MCF 10A (cell line): ENCODE measurements at regions not wholly inside any gene's neighbourhood (a gene's known extent, or its start where the extent isn't known, plus 50 kb on each side); places are given as distances from the start of the nearest gene placed in this dataset.
A peak's percentile ranks its signal among the peaks of the same experiment; 100 is the strongest.

ENCODE experiments used
- BruUV-seq: library from RNA; stranded (reverse); fragments of 400-500 nt; replicated peaks from 2 replicates; lab custom pipeline; 2021; lab: Mats Ljungman, UMichigan
- CTCF ChIA-PET: fragments of 300-600 bp; sonication (Branson Sonifier 250); formaldehyde crosslinking; extraction: SDS; loops from one replicate; lab custom pipeline; 2021; ENCODE audit warnings: antibody characterized with exemption, inconsistent platforms; lab: Yijun Ruan, JAX
- POLR2A ChIA-PET: fragments of 300-600, 350-650 bp; sonication (Branson Sonifier 250); formaldehyde crosslinking; extraction: SDS; loops from one replicate; lab custom pipeline; 2020; ENCODE audit warnings: antibody characterized with exemption, inconsistent platforms; lab: Yijun Ruan, JAX
- DNase-seq: peaks from one replicate; pipeline ENCODE4 v3.0.0-alpha.2; 2018; ENCODE audit not compliant: unreplicated experiment
- H3K27ac Mint-ChIP-seq: one replicate; pipeline ENCODE4 v1.8.0; 2022; ENCODE audit warnings: mild to moderate bottlenecking, low read depth, mixed read lengths; ENCODE audit not compliant: unreplicated experiment
- H3K27me3 Mint-ChIP-seq: one replicate; pipeline ENCODE4 v1.8.0; 2022; ENCODE audit warnings: mixed read lengths; ENCODE audit not compliant: insufficient read depth, unreplicated experiment
- H3K36me3 Mint-ChIP-seq: one replicate; pipeline ENCODE4 v1.8.0; 2022; ENCODE audit warnings: mild to moderate bottlenecking, moderate library complexity, mixed read lengths; ENCODE audit not compliant: insufficient read depth, unreplicated experiment
- H3K4me1 Mint-ChIP-seq: one replicate; pipeline ENCODE4 v1.8.0; 2022; ENCODE audit warnings: mixed read lengths; ENCODE audit not compliant: insufficient read depth, unreplicated experiment
- H3K4me3 Mint-ChIP-seq: one replicate; pipeline ENCODE4 v1.8.0; 2022; ENCODE audit warnings: mild to moderate bottlenecking, moderate library complexity, mixed read lengths; ENCODE audit not compliant: unreplicated experiment
- H3K9me3 Mint-ChIP-seq: one replicate; pipeline ENCODE4 v1.8.0; 2022; ENCODE audit warnings: mixed read lengths; ENCODE audit not compliant: unreplicated experiment
- CTCF ChIP-seq: fragments of 200-600 bp; IDR thresholded peaks from one replicate; pipeline ENCODE4 v1.8.0; 2022; ENCODE audit warnings: antibody characterized with exemption, mild to moderate bottlenecking; ENCODE audit not compliant: unreplicated experiment
- intact Hi-C: fragments of 100-400 bp; cut with micrococcal nuclease; formaldehyde crosslinking; loops from 2 replicates; pipeline ENCODE4 v1.14.1; 2022

GRCh38 chr18:25830787-25831186, 259.6 kb downstream of the SS18 start:
- H3K27me3 Mint-ChIP-seq = no peaks in the 10 kb centered on the region
- no peak for TF ChIP-seq CTCF
- H3K4me1 Mint-ChIP-seq = peaks cover 13% of the 10 kb centered on the region
- ChIA-PET CTCF (interaction anchor here (0.5 to 1.6 kb wide), 4 partner anchors 12 to 790 kb away, joined by 3 read pairs; no protein-coding TSS in a partner anchor), POLR2A (no interaction called here)
- H3K4me3 Mint-ChIP-seq = no peak overlapping the region
- no peak overlapping the region for H3K27ac Mint-ChIP-seq
- DNase-seq = peak; percentile 40
- no peaks in the 10 kb centered on the region for H3K9me3 Mint-ChIP-seq
- no TSS peak for BruUV-seq
- intact Hi-C loops = no loop called here
- no peaks in the 10 kb centered on the region for H3K36me3 Mint-ChIP-seq

- Mint-ChIP-seq H3K9me3 (no peaks in the 10 kb centered on the region), H3K27me3 (no peaks in the 10 kb centered on the region), H3K27ac (no peak overlapping the region), H3K36me3 (no peaks in the 10 kb centered on the region), H3K4me1 (peaks cover 13% of the 10 kb centered on the region), H3K4me3 (no peak overlapping the region)
- POLR2A ChIA-PET = interaction anchor here (0.6 to 1.1 kb wide), 2 partner anchors 10 to 1120 kb away, joined by 4 to 5 read pairs; no protein-coding TSS in a partner anchor
- DNase-seq = no peak
- CTCF ChIA-PET = interaction anchor here (0.7 to 2.2 kb wide), 2 partner anchors 17 to 69 kb away, joined by 5 to 6 read pairs; no protein-coding TSS in a partner anchor
- BruUV-seq = no TSS peak
- intact Hi-C loops = no loop called here
- no peak for TF ChIP-seq CTCF
Measured at GRCh38 chr18:25827961-25828561, 262.4 kb downstream of the SS18 start.

GRCh38 chr18:25827228-25827627, 263.2 kb downstream of the SS18 start:
- peak; percentile 11 for DNase-seq
- peak overlapping the region; percentile 46 for H3K27ac Mint-ChIP-seq
- CTCF ChIA-PET = interaction anchor here (0.7 to 2.2 kb wide), 2 partner anchors 17 to 70 kb away, joined by 5 to 6 read pairs; no protein-coding TSS in a partner anchor
- BruUV-seq = no TSS peak
- H3K27me3 Mint-ChIP-seq = peaks cover under 1% of the 10 kb centered on the region
- H3K4me3 Mint-ChIP-seq = no peak overlapping the region
- no peaks in the 10 kb centered on the region for H3K9me3 Mint-ChIP-seq
- intact Hi-C loops = no loop called here
- TF ChIP-seq CTCF = no peak
- POLR2A ChIA-PET = interaction anchor here (1.1 kb wide), 1 partner anchor 10 kb away, joined by 4 read pairs; no protein-coding TSS in a partner anchor
- no peaks in the 10 kb centered on the region for H3K36me3 Mint-ChIP-seq
- peaks cover 13% of the 10 kb centered on the region for H3K4me1 Mint-ChIP-seq

- H3K4me1 Mint-ChIP-seq = peaks cover 13% of the 10 kb centered on the region
- CTCF ChIA-PET = interaction anchor here (2.2 kb wide), 1 partner anchor 70 kb away, joined by 5 read pairs; no protein-coding TSS in a partner anchor
- H3K9me3 Mint-ChIP-seq = no peaks in the 10 kb centered on the region
Measured at GRCh38 chr18:25826823-25827222, 263.6 kb downstream of the SS18 start.

More at GRCh38 chr18:25826823-25827222, 263.6 kb downstream of the SS18 start:
- peak overlapping the region; percentile 46 for H3K27ac Mint-ChIP-seq
- H3K4me3 Mint-ChIP-seq = no peak overlapping the region
- no peak for TF ChIP-seq CTCF
- POLR2A ChIA-PET = interaction anchor here (1.1 kb wide), 1 partner anchor 9 kb away, joined by 4 read pairs; no protein-coding TSS in a partner anchor
- no TSS peak for BruUV-seq
- peak; percentile 25 for DNase-seq
- H3K27me3 Mint-ChIP-seq = peaks cover 4% of the 10 kb centered on the region
- H3K36me3 Mint-ChIP-seq = no peaks in the 10 kb centered on the region
- intact Hi-C loops = no loop called here
